IPS-20b (cell line): ENCODE measurements at regions not wholly inside any gene's neighbourhood (a gene's known extent, or its start where the extent isn't known, plus 50 kb on each side); places are given as distances from the start of the nearest gene placed in this dataset.

Source experiments
- H3K27ac ChIP-seq: one replicate; pipeline ENCODE4 v1.5.1; 2013; ENCODE audit warnings: low read length
- H3K27me3 ChIP-seq: 2 replicates; pipeline ENCODE4 v1.6.1; 2013; ENCODE audit warnings: mild to moderate bottlenecking, low read length, inconsistent platforms; ENCODE audit not compliant: insufficient read depth
- H3K36me3 ChIP-seq: 2 replicates; pipeline ENCODE4 v1.6.1; 2013; ENCODE audit warnings: low read depth, mild to moderate bottlenecking, inconsistent platforms, low read length, moderate library complexity; ENCODE audit not compliant: insufficient read depth
- H3K4me1 ChIP-seq: 2 replicates; pipeline ENCODE4 v1.6.1; 2013; ENCODE audit warnings: mild to moderate bottlenecking, control low read depth, inconsistent platforms, low read length, moderate library complexity; ENCODE audit not compliant: insufficient read depth
- H3K4me3 ChIP-seq: 2 replicates; pipeline ENCODE4 v1.5.1; 2013; ENCODE audit warnings: mild to moderate bottlenecking, low read length, inconsistent platforms
- H3K9ac ChIP-seq: 2 replicates; pipeline ENCODE4 v1.6.1; 2013; ENCODE audit warnings: low read depth, mild to moderate bottlenecking, inconsistent platforms, low read length, moderate library complexity
- H3K9me3 ChIP-seq: 2 replicates; pipeline ENCODE4 v1.6.1; 2013; ENCODE audit warnings: mild to moderate bottlenecking, low read depth, low read length, inconsistent platforms; ENCODE audit not compliant: insufficient read depth

DNA sequence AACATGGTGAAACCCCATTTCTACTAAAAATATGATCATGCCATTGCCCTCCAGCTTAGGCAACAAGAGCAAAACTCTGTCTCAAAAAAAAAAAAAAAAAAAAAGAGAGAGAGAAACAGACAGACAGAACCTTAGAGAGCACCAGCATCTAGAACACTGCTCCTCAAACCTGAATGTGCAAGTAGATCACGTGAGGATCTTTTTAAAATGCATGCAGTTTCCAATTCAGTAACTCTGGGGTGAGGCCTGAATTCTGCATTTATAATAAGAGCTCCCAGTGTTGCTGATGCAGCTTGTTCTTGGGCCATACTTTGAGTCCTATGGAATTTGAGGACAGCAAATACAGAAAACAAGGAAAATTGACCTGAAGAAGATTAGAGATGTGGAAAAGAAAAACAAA lies 218.3 kb downstream of the ALDH8A1 start:
- no peak overlapping the region for H3K4me3 ChIP-seq
- H3K27me3 ChIP-seq = no peaks in the 10 kb centered on the region

DNA sequence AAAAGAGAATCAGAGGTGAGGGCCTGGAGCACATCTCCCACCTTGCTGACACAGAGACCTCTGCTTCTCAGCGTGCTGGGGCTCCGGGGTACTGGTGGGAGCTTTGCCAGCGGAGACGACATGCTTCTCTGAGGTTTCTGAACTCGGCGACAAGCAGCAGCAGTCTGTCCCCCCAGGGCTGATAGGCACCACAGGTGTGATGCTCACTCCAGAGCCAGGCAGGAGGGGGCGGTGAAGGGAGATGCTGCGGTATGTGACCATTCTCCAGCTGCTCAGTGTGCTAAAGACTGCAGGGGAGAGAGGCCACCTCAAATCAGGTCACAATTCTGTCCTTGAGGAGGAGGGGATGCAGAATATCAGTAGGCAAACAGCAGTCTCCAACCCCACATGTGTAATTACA lies 219.9 kb downstream of the ALDH8A1 start:
- no peak overlapping the region for H3K9ac ChIP-seq
- no peak overlapping the region for H3K27ac ChIP-seq
- H3K4me3 ChIP-seq = no peak overlapping the region
- no peaks in the 10 kb centered on the region for H3K27me3 ChIP-seq
- H3K4me1 ChIP-seq = peaks cover 10% of the 10 kb centered on the region; the same call in 1 of the 2 replicates
- no peaks in the 10 kb centered on the region for H3K9me3 ChIP-seq
- H3K36me3 ChIP-seq = no peaks in the 10 kb centered on the region

More for the DNA sequence above, 218.3 kb downstream of the ALDH8A1 start:
- H3K9ac ChIP-seq = no peak overlapping the region
- no peak overlapping the region for H3K27ac ChIP-seq
- H3K9me3 ChIP-seq = no peaks in the 10 kb centered on the region
- peaks cover 10% of the 10 kb centered on the region; the same call in 1 of the 2 replicates for H3K4me1 ChIP-seq
- H3K36me3 ChIP-seq = no peaks in the 10 kb centered on the region

DNA sequence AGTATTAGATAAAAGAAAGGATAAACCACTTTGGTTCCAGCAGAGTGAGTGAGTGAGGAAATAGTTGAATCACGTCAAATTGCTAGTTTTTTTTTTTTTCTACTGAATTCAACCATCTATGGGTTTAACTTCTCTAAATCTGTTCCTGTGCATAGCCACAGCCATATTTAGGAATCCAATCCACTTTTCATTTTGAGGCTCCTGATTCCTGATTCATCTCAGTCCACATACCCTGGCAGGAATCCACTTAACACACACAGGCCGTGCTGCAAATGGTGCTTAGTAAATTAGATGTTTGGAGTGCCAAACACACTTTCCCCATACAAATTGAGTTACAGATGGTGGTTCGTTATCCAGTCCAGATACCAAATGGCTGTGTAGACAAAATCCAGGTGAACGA lies 220.3 kb downstream of the ALDH8A1 start:
- Histone ChIP-seq H3K4me3 (no peak overlapping the region), H3K27me3 (no peaks in the 10 kb centered on the region), H3K9me3 (no peaks in the 10 kb centered on the region), H3K9ac (no peak overlapping the region), H3K4me1 (peaks cover 10% of the 10 kb centered on the region; the same call in 1 of the 2 replicates), H3K36me3 (no peaks in the 10 kb centered on the region), H3K27ac (no peak overlapping the region)

DNA sequence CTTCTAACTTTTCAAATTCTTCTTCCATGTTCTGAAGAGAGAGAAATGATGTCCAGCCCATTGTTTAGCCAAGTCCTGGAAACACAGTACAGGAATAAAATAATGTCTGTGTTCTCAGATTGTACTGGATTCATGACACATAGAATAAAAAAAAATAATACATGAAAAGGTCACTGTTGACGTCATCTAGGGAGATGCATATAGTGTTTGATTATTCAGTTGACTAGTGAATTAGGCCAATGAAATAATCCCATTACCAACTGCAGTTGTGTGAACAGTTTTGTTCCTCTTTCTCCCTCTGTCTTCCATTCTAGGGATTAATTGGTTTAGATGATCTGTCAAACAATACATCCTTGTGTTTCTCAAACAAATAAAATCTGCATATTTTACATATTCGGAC lies 222.8 kb downstream of the ALDH8A1 start:
- Histone ChIP-seq H3K27me3 (no peaks in the 10 kb centered on the region), H3K9ac (no peak overlapping the region), H3K27ac (no peak overlapping the region)

DNA sequence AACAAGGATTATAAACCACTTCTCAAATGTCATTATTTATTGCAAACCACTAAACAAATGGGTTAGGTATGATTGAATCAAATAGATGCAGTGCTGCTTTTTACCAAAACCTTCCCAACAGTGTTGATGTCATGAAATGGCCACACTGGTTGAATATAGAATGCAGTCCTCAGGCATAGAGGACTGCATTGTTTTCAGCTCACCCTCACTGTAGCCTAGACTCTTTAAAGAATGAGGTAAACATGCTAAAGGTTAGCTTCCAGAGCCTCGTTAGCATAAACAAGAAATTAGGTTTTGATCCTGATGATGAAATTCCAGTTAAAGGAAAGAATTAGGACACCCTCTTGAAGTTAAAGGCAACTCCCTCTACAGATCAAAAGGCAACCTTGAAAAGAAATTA lies 224.3 kb downstream of the ALDH8A1 start:
- no peaks in the 10 kb centered on the region for H3K9me3 ChIP-seq
- H3K9ac ChIP-seq = no peak overlapping the region
- H3K27ac ChIP-seq = no peak overlapping the region
- H3K4me3 ChIP-seq = no peak overlapping the region
- H3K36me3 ChIP-seq = no peaks in the 10 kb centered on the region
- H3K27me3 ChIP-seq = no peaks in the 10 kb centered on the region
- peaks cover 10% of the 10 kb centered on the region; the same call in 1 of the 2 replicates for H3K4me1 ChIP-seq

More for the DNA sequence above, 222.8 kb downstream of the ALDH8A1 start:
- Histone ChIP-seq H3K9me3 (no peaks in the 10 kb centered on the region), H3K4me1 (peaks cover 10% of the 10 kb centered on the region; the same call in 1 of the 2 replicates), H3K4me3 (no peak overlapping the region), H3K36me3 (no peaks in the 10 kb centered on the region)

DNA sequence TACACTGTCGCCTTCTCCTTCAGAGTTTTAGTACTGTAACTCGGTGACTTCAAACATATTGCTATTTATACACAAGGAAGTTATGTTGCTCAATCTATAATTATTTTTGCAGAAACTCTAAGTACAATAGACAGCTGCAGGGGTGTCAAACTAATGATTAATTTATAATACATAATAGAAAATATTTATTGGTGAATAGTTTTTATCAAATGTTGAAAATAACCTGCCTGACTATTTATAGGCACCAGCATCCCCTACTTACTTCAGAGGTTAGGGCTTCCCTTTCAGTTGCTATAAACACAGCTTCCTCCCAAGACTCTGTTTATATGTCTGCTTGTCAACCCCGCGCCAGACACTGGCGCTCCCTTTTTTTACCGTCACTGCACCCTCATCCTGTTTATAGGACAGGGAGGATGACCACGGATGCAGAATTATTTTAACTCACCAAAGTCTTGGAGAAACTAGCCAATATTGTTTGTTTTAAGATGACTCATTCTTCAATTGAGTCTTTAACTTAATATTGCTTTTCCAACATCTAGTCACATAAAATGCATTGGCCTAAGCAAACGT lies 225.0 kb downstream of the ALDH8A1 start:
- Histone ChIP-seq H3K4me1 (peaks cover 6% of the 10 kb centered on the region; the same call in 1 of the 2 replicates), H3K27ac (no peak overlapping the region), H3K27me3 (no peaks in the 10 kb centered on the region), H3K4me3 (no peak overlapping the region), H3K9me3 (no peaks in the 10 kb centered on the region), H3K36me3 (no peaks in the 10 kb centered on the region), H3K9ac (no peak overlapping the region)

DNA sequence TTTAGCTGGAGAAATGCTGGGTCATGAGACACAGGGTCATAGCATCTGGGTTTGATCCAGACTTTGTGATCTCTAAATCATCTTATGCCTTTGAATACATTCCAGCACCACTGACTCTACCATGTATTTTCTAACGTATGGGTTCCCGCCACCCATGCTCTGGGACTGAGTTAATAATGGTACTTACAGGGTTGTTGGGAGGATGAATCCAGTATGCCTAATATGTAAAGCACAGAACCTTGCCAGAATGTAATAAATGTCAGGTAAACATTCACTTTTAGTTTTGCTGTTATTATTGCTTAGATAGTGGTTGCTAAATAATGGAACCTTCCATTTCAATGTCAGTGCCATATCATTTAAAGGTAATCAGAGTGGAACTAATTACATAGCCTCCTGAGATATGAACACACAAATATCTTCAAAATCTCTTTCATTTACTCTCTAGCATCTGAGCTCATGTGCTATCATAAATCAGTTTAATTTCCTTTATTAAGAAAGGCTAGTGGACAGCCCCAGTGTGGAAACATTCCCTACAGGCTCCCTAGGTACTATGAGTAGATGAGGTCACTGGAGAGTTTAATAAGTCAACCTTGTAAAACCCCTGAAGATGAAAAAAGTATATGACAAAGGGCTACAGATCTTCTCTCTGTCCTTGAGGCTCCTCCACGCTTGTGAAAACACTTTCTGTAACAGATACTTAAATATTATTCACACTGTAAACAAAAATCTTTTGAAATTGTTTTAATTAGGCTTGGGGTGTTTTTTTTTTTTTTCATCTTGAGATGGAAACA lies 226.6 kb downstream of the ALDH8A1 start:
- Histone ChIP-seq H3K36me3 (no peaks in the 10 kb centered on the region), H3K27ac (no peak overlapping the region), H3K9me3 (no peaks in the 10 kb centered on the region), H3K4me1 (no peaks in the 10 kb centered on the region), H3K27me3 (no peaks in the 10 kb centered on the region), H3K4me3 (no peak overlapping the region), H3K9ac (no peak overlapping the region)

DNA sequence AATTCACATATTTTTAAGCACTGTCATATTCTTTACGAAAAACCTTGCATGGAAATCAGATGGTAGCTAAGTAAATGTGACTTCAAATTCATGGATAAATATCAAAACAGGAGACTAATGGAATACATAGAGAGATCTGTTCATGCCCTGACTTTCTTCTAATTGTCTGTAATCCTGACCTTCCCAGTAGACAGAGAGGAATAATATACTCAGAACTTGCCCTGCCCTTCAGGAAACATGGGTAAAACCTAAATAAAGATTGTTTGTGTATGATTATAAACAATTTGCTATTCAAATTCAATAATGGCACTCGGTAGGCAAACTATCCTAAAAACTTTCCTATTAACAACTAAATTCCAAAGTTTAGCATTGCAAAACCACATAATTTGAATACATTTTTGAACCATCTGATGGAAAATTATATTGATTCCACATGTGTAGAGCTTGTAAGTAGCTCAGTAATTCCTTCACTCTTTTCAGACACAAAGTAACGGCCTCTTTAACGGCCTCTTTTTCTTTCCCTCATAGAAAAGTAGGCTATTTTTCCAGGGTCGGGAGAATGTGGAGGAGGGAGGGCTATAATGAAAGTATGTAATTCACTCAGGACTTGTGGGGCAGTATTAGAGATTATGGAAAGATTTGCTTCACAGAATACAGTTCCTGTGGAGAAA lies 227.6 kb downstream of the ALDH8A1 start:
- Histone ChIP-seq H3K9me3 (no peaks in the 10 kb centered on the region), H3K27me3 (no peaks in the 10 kb centered on the region), H3K4me1 (no peaks in the 10 kb centered on the region), H3K4me3 (no peak overlapping the region), H3K27ac (no peak overlapping the region), H3K9ac (no peak overlapping the region), H3K36me3 (no peaks in the 10 kb centered on the region)

DNA sequence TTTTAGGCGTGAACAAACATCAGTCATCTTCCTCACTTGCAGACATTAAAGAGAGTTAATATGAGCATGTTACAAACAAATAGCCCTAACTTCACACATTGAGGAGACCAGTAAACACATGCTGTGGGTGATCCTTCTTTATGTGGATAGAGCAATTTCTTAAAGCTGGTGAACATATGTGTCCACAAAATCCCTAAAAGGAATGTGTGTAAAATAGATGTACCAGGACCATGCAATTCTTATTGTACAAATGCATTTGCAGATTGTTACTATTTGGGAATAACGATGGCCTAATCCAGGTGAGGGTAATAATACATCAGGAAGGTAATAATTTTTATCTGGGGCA lies 228.9 kb downstream of the ALDH8A1 start:
- Histone ChIP-seq H3K4me3 (no peak overlapping the region), H3K36me3 (no peaks in the 10 kb centered on the region), H3K9me3 (no peaks in the 10 kb centered on the region), H3K27me3 (no peaks in the 10 kb centered on the region), H3K4me1 (no peaks in the 10 kb centered on the region), H3K27ac (no peak overlapping the region), H3K9ac (no peak overlapping the region)

DNA sequence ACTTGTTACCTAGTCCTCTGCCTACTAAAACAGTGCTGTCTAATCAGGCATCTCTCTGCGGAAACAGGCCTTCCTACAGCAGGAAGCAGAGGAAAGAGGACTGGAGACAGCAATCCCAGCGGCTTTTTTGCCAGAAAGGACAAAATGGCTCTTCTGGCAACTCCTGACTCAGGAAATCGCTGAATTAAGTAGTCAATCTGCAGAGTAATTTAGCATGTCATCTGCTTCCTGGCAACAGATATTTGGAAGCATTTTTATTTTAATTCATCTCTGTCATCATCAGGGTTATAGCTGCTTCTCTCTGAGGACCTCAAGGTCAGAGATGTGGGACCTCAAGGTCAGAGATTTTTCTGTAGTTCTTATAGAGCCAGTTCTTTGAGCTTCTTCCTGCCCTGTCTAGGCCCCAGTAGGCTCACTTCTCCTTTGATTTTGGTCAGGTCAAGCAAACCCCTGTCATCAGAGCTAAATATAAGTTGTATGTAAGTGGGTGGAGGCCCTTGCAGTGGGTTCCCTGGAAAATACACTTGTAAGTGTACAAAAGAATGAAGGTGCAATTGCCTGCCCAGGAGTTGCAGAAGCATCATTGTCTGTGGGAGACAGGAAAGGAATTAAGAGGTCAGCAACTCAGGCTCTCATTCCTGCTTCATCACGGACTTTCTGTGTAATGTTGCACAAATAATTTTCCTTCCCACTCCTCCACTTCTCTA lies 229.4 kb downstream of the ALDH8A1 start:
- no peak overlapping the region for H3K9ac ChIP-seq
- H3K27me3 ChIP-seq = no peaks in the 10 kb centered on the region
- H3K4me3 ChIP-seq = no peak overlapping the region
- H3K36me3 ChIP-seq = no peaks in the 10 kb centered on the region
- no peaks in the 10 kb centered on the region for H3K9me3 ChIP-seq
- H3K27ac ChIP-seq = no peak overlapping the region
- no peaks in the 10 kb centered on the region for H3K4me1 ChIP-seq

DNA sequence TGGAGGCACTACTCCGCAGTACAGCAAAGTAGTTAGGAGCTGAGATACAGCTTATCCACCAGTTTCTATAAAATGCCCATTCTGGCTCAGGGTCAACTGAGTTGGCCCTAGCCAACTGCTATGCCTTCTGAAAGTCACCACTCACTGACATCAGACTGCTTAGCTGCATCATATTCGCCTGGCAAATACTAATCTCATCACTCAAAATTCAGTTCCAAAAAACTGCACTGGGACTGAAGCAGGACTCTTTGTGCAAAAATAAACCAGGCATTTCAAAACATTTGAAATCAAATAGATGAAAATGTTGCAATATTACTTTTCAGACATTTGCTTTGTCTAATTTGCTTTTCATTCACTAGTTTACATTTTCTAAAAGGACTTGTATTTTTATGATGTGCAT lies 230.0 kb downstream of the ALDH8A1 start:
- Histone ChIP-seq H3K9ac (no peak overlapping the region), H3K4me1 (no peaks in the 10 kb centered on the region), H3K36me3 (no peaks in the 10 kb centered on the region), H3K9me3 (no peaks in the 10 kb centered on the region), H3K4me3 (no peak overlapping the region), H3K27ac (no peak overlapping the region), H3K27me3 (no peaks in the 10 kb centered on the region)
